ENCODE measurements at regions not wholly inside any gene's neighbourhood (a gene's known extent, or its start where the extent isn't known, plus 50 kb on each side); places are given as distances from the start of the nearest gene placed in this dataset.

- H3K4me1 Mint-ChIP-seq = peaks cover 0 to 2% of the 10 kb centered on the region in 2 experiments; a peak in 1 of 4 replicates
- no peak overlapping the region for H3K4me2 ChIP-seq (ENCODE audit: insufficient read depth, insufficient read length, low read length)
- H3K79me1 ChIP-seq (ENCODE audit: insufficient read depth, low read depth, low read length, poor library complexity, severe bottlenecking) = no peaks in the 10 kb centered on the region
Observed at GRCh38 chr13:34265046-34265679, 447.2 kb downstream of the RFC3 start.

More at GRCh38 chr13:34265046-34265679, 447.2 kb downstream of the RFC3 start:
- Histone ChIP-seq H2BK120ac (ENCODE audit: low read depth, low read length, poor library complexity, severe bottlenecking) (no peak overlapping the region), H3K14ac (ENCODE audit: insufficient read depth, low read length) (no peak overlapping the region), H3K9ac (ENCODE audit: extremely low read depth, insufficient read length, low read length) (no peak overlapping the region), H4K5ac (ENCODE audit: insufficient read length, low read depth, low read length) (no peak overlapping the region), H3K4ac (ENCODE audit: low read depth, low read length) (no peak overlapping the region), H2BK20ac (ENCODE audit: low read depth, low read length, poor library complexity, severe bottlenecking) (no peak overlapping the region), H3K27ac (ENCODE audit: insufficient read length, low read depth, low read length) (no peak overlapping the region), H2BK5ac (ENCODE audit: insufficient read length, low read length) (no peak overlapping the region), H3K79me2 (ENCODE audit: insufficient read depth, low read length) (no peaks in the 10 kb centered on the region), H3K27me3 (ENCODE audit: insufficient read depth, low read length) (no peaks in the 10 kb centered on the region), H3K23me2 (ENCODE audit: insufficient read length, low read depth, low read length, poor library complexity, severe bottlenecking) (no peaks in the 10 kb centered on the region), H4K20me1 (ENCODE audit: control insufficient read depth, insufficient read depth, insufficient read length) (no peaks in the 10 kb centered on the region), H3K4me1 (ENCODE audit: insufficient read depth, low read length) (no peaks in the 10 kb centered on the region; the same call in 1 of the 2 replicates), H2BK15ac (ENCODE audit: low read depth, low read length) (no peak overlapping the region), H3K56ac (ENCODE audit: insufficient read length, low read depth, low read length) (no peak overlapping the region), H2BK12ac (ENCODE audit: insufficient read length, low read depth, low read length) (no peak overlapping the region), H4K91ac (ENCODE audit: insufficient read length, low read depth, low read length) (no peak overlapping the region), H3K23ac (ENCODE audit: insufficient read length, low read depth, low read length) (no peak overlapping the region), H3K9me3 (ENCODE audit: control insufficient read depth, low read depth, low read length) (no peaks in the 10 kb centered on the region), H3T11ph (ENCODE audit: low read length) (no peak overlapping the region), H2AFZ (ENCODE audit: low read length) (no peak overlapping the region), H2AK5ac (ENCODE audit: insufficient read length, low read length) (no peak overlapping the region), H4K8ac (replicated peaks; ENCODE audit: insufficient read length, low read depth, low read length) (no peak overlapping the region), H3K18ac (ENCODE audit: insufficient read length, low read depth, low read length) (no peak overlapping the region)
- WGBS (ENCODE audit: extremely low coverage, insufficient read length, low lambda C conversion rate) = no CpG with 5 or more reads among the region's 3 CpGs
- Mint-ChIP-seq H3K36me3 (ENCODE audit: insufficient read depth in 1 of 3, low read depth in 3 of 3) (peaks cover 0 to 7% (median 4%) of the 10 kb centered on the region in 3 experiments; a peak in 3 of 7 replicates), H3K4me3 (no peak overlapping the region), H3K9me3 (peaks cover 5 to 10% of the 10 kb centered on the region in 2 experiments; a peak in 3 of 5 replicates), H3K27me3 (ENCODE audit: low read depth) (no peaks in the 10 kb centered on the region), H3K27ac (no peak overlapping the region)
- no peak for DNase-seq
- TF ChIP-seq CTCF (conservative IDR thresholded peaks at IDR 0.05) = no peak

Data from H9 (cell line).